NT2/D1 (cell line): ENCODE measurements at regions not wholly inside any gene's neighbourhood (a gene's known extent, or its start where the extent isn't known, plus 50 kb on each side); places are given as distances from the start of the nearest gene placed in this dataset.

Experiments used
- DNase-seq: peaks from one replicate; pipeline ENCODE4 v3.0.0-alpha.2; 2011; ENCODE audit warnings: low read depth, low spot score
- H3K27me3 ChIP-seq: 2 replicates; pipeline ENCODE4 v1.6.0; 2011; ENCODE audit warnings: mild to moderate bottlenecking; ENCODE audit not compliant: insufficient read length, insufficient read depth
- H3K36me3 ChIP-seq: 2 replicates; pipeline ENCODE4 v1.6.1; 2011; ENCODE audit warnings: mild to moderate bottlenecking, low read length, mixed read lengths; ENCODE audit not compliant: insufficient read depth, insufficient read length
- H3K4me1 ChIP-seq: 2 replicates; pipeline ENCODE4 v1.5.1; 2011; ENCODE audit not compliant: insufficient read depth, insufficient read length
- H3K4me3 ChIP-seq: 2 replicates; pipeline ENCODE4 v1.5.1; 2011; ENCODE audit warnings: low read depth; ENCODE audit not compliant: insufficient read length
- H3K9ac ChIP-seq: 2 replicates; pipeline ENCODE4 v1.6.0; 2011; ENCODE audit warnings: low read depth; ENCODE audit not compliant: insufficient read length
- H3K9me3 ChIP-seq: 2 replicates; pipeline ENCODE4 v1.5.1; 2011; ENCODE audit warnings: mild to moderate bottlenecking, low read length; ENCODE audit not compliant: insufficient read depth
- SUZ12 ChIP-seq: IDR thresholded peaks from 2 replicates; pipeline ENCODE4 v1.6.1; 2011; ENCODE audit not compliant: insufficient read length, insufficient read depth; ENCODE audit errors: extremely low read depth
- YY1 ChIP-seq: IDR thresholded peaks from 2 replicates; pipeline ENCODE4 v1.6.1; 2011; ENCODE audit not compliant: insufficient read length, insufficient read depth
- ZNF274 ChIP-seq: IDR thresholded peaks from 2 replicates; pipeline ENCODE4 v1.6.1; 2011; ENCODE audit warnings: mild to moderate bottlenecking, low read depth, low read length

- no peak overlapping the region for H3K4me3 ChIP-seq
- H3K4me1 ChIP-seq: no peaks in the 10 kb centered on the region
- H3K36me3 ChIP-seq: no peaks in the 10 kb centered on the region
- H3K27me3 ChIP-seq: no peaks in the 10 kb centered on the region
- no peak for DNase-seq
- no peak overlapping the region for H3K9ac ChIP-seq
- TF ChIP-seq YY1 (no peak), ZNF274 (no peak), SUZ12 (no peak)
- no peaks in the 10 kb centered on the region for H3K9me3 ChIP-seq
These were observed 51.2 kb downstream of the OR13H1 start for GRCh38 chrX:131595120-131595519.

GRCh38 chrX:131607792-131608369 lies 64.0 kb downstream of the OR13H1 start:
- TF ChIP-seq ZNF274 (no peak), SUZ12 (no peak), YY1 (no peak)
- Histone ChIP-seq H3K4me1 (no peaks in the 10 kb centered on the region), H3K9ac (no peak overlapping the region), H3K9me3 (no peaks in the 10 kb centered on the region), H3K4me3 (no peak overlapping the region), H3K27me3 (no peaks in the 10 kb centered on the region), H3K36me3 (no peaks in the 10 kb centered on the region)
- DNase-seq: no peak

GRCh38 chrX:131609480-131609879 lies 65.6 kb downstream of the OR13H1 start:
- TF ChIP-seq SUZ12 (no peak), YY1 (no peak), ZNF274 (no peak)
- Histone ChIP-seq H3K9ac (no peak overlapping the region), H3K9me3 (no peaks in the 10 kb centered on the region), H3K27me3 (no peaks in the 10 kb centered on the region), H3K4me3 (no peak overlapping the region), H3K4me1 (no peaks in the 10 kb centered on the region), H3K36me3 (no peaks in the 10 kb centered on the region)
- no peak for DNase-seq

GRCh38 chrX:131613260-131613659 lies 69.4 kb downstream of the OR13H1 start:
- Histone ChIP-seq H3K9ac (no peak overlapping the region), H3K27me3 (no peaks in the 10 kb centered on the region), H3K4me1 (no peaks in the 10 kb centered on the region), H3K9me3 (no peaks in the 10 kb centered on the region), H3K4me3 (no peak overlapping the region), H3K36me3 (no peaks in the 10 kb centered on the region)
- TF ChIP-seq SUZ12 (no peak), ZNF274 (no peak), YY1 (no peak)
- DNase-seq: no peak

GRCh38 chrX:131614241-131614640 lies 70.4 kb downstream of the OR13H1 start:
- no peak for TF ChIP-seq SUZ12
- TF ChIP-seq ZNF274: no peak
- no peak for TF ChIP-seq YY1
- H3K4me1 ChIP-seq: no peaks in the 10 kb centered on the region
- H3K27me3 ChIP-seq: no peaks in the 10 kb centered on the region
- H3K9ac ChIP-seq: no peak overlapping the region
- no peaks in the 10 kb centered on the region for H3K9me3 ChIP-seq
- DNase-seq: no peak
- no peak overlapping the region for H3K4me3 ChIP-seq
- no peaks in the 10 kb centered on the region for H3K36me3 ChIP-seq

- no peak for TF ChIP-seq SUZ12
- TF ChIP-seq YY1: no peak
- TF ChIP-seq ZNF274: no peak
- no peaks in the 10 kb centered on the region for H3K4me1 ChIP-seq
- H3K9ac ChIP-seq: no peak overlapping the region
- H3K27me3 ChIP-seq: no peaks in the 10 kb centered on the region
- no peak for DNase-seq
- no peak overlapping the region for H3K4me3 ChIP-seq
- H3K9me3 ChIP-seq: no peaks in the 10 kb centered on the region
- H3K36me3 ChIP-seq: no peaks in the 10 kb centered on the region
These were observed 73.3 kb downstream of the OR13H1 start for GRCh38 chrX:131617182-131617581.

GRCh38 chrX:131621650-131622049 lies 77.8 kb downstream of the OR13H1 start:
- no peaks in the 10 kb centered on the region for H3K36me3 ChIP-seq
- no peaks in the 10 kb centered on the region for H3K4me1 ChIP-seq
- no peaks in the 10 kb centered on the region for H3K27me3 ChIP-seq
- H3K4me3 ChIP-seq: no peak overlapping the region
- DNase-seq: no peak
- H3K9me3 ChIP-seq: no peaks in the 10 kb centered on the region
- TF ChIP-seq SUZ12 (no peak), YY1 (no peak), ZNF274 (no peak)
- no peak overlapping the region for H3K9ac ChIP-seq
